HEK293T (cell line): ENCODE measurements at regions not wholly inside any gene's neighbourhood (a gene's known extent, or its start where the extent isn't known, plus 50 kb on each side); places are given as distances from the start of the nearest gene placed in this dataset.

Experiments used
- ELF4 ChIP-seq: fragments of 450-650 bp; IDR thresholded peaks from 2 replicates; pipeline ENCODE4 v1.6.1; 2017; ENCODE audit warnings: antibody characterized with exemption
- FOXA1 ChIP-seq: fragments of 450-650 bp; IDR thresholded peaks from 2 replicates; pipeline ENCODE4 v1.6.1; 2016; ENCODE audit warnings: mild to moderate bottlenecking
- L3MBTL2 ChIP-seq: fragments of 450-650 bp; conservative IDR thresholded peaks from 2 replicates; pipeline ENCODE4 v1.6.1; 2016; ENCODE audit warnings: mild to moderate bottlenecking
- LEF1 ChIP-seq: fragments of 450-650 bp; IDR thresholded peaks from 2 replicates; pipeline ENCODE4 v1.6.1; 2017; ENCODE audit warnings: mild to moderate bottlenecking, borderline replicate concordance
- SP1 ChIP-seq: fragments of 450-650 bp; IDR thresholded peaks from 2 replicates; pipeline ENCODE4 v1.6.1; 2017
- SUZ12 ChIP-seq: fragments of 450-650 bp; IDR thresholded peaks from 2 replicates; pipeline ENCODE4 v1.6.1; 2016; ENCODE audit warnings: mild to moderate bottlenecking

GRCh38 chr15:38857814-38858213, 293.2 kb upstream of the RASGRP1 start:
- no peak for TF ChIP-seq SP1
- no peak for TF ChIP-seq SUZ12
- no peak for TF ChIP-seq FOXA1
- TF ChIP-seq LEF1: no peak
- TF ChIP-seq L3MBTL2: no peak
- TF ChIP-seq ELF4: no peak
